H1 (cell line): ENCODE measurements at regions not wholly inside any gene's neighbourhood (a gene's known extent, or its start where the extent isn't known, plus 50 kb on each side); places are given as distances from the start of the nearest gene placed in this dataset.
A peak's percentile ranks its signal among the peaks of the same experiment; 100 is the strongest.

Source experiments
- CTCF ChIA-PET: fragments of 300-600 bp; sonication (Branson Sonifier 250); formaldehyde crosslinking; loops from one replicate; lab custom pipeline; 2021; ENCODE audit not compliant: partially characterized antibody; lab: Charles Lee
- POLR2A ChIA-PET: fragments of 300-600 bp; sonication (Branson Sonifier 250); formaldehyde crosslinking; loops from one replicate; lab custom pipeline; 2021; ENCODE audit warnings: inconsistent platforms; ENCODE audit not compliant: partially characterized antibody; lab: Charles Lee
- DNase-seq, 2 experiments: peaks; one replicate each; pipeline versions ENCODE4 v3.0.0 to v3.0.0-alpha.2; 2010 to 2022; ENCODE audit warnings: low spot score in 2 of 2, low read depth in 1 of 2, mixed read lengths in 1 of 2
- FAIRE-seq: peaks from 2 replicates; lab custom pipeline; 2011; peaks lifted over from hg19 to GRCh38; lab: Jason Lieb, UNC
- H2AFZ ChIP-seq: 2 replicates; pipeline ENCODE4 v1.8.1; 2012; ENCODE audit warnings: low read length, inconsistent platforms
- H2AK5ac ChIP-seq: 2 replicates; pipeline ENCODE4 v1.6.1; 2013; ENCODE audit warnings: low read depth, low read length
- H2BK120ac ChIP-seq: replicated peaks from 2 replicates; pipeline ENCODE3; 2013; ENCODE audit warnings: low read depth, low read length, inconsistent platforms
- H2BK12ac ChIP-seq: 2 replicates; pipeline ENCODE4 v1.6.1; 2013; ENCODE audit warnings: low read depth, low read length
- H2BK15ac ChIP-seq: 2 replicates; pipeline ENCODE4 v1.6.1; 2013; ENCODE audit warnings: low read length
- H2BK20ac ChIP-seq: 2 replicates; pipeline ENCODE4 v1.6.1; 2013; ENCODE audit warnings: low read length
- H2BK5ac ChIP-seq: 2 replicates; pipeline ENCODE4 v1.6.1; 2013; ENCODE audit warnings: low read depth, low read length
- H3K14ac ChIP-seq: 2 replicates; pipeline ENCODE4 v1.6.1; 2013; ENCODE audit warnings: inconsistent platforms; ENCODE audit not compliant: insufficient read length
- H3K18ac ChIP-seq: 2 replicates; pipeline ENCODE4 v1.6.1; 2013; ENCODE audit warnings: low read length; ENCODE audit errors: extremely low read depth
- H3K23ac ChIP-seq: 2 replicates; pipeline ENCODE4 v1.6.1; 2013; ENCODE audit warnings: inconsistent platforms; ENCODE audit not compliant: insufficient read length
- H3K23me2 ChIP-seq: 2 replicates; pipeline ENCODE4 v1.6.1; 2013; ENCODE audit warnings: low read depth, low read length
- H3K27ac ChIP-seq: 2 replicates; pipeline ENCODE4 v1.6.1; 2011; ENCODE audit warnings: low read depth, low read length, inconsistent platforms
- H3K27me3 ChIP-seq, 4 experiments: replicated peaks in 1 of 4; 1 replicate in 1 of 4; 2 replicates in 3 of 4; pipeline versions ENCODE4 v1.6.1 to v1.8.1; 2011 to 2013; ENCODE audit warnings: low read length in 3 of 4, mild to moderate bottlenecking in 3 of 4, inconsistent platforms in 2 of 4, mixed read lengths in 2 of 4, moderate library complexity in 1 of 4; ENCODE audit not compliant: control insufficient read depth in 3 of 4, insufficient read depth in 3 of 4; ENCODE audit errors: extremely low read depth in 1 of 4
- H3K36me3 ChIP-seq, 4 experiments: 2 replicates each; pipeline versions ENCODE4 v1.6.1 to v1.8.1; 2011 to 2013; ENCODE audit warnings: mild to moderate bottlenecking in 4 of 4, low read length in 3 of 4, moderate library complexity in 2 of 4, control low read depth in 1 of 4, inconsistent platforms in 1 of 4; ENCODE audit not compliant: insufficient read depth in 4 of 4, control insufficient read depth in 2 of 4
- H3K4ac ChIP-seq: replicated peaks from 2 replicates; pipeline ENCODE3; 2013; ENCODE audit warnings: low read length, low read depth, mixed read lengths, inconsistent platforms; ENCODE audit not compliant: insufficient read length
- H3K4me1 ChIP-seq, 4 experiments: replicated peaks in 1 of 4; 1 replicate in 1 of 4; 2 replicates in 3 of 4; pipeline versions ENCODE4 v1.6.1 to v1.8.1; 2011 to 2013; ENCODE audit warnings: low read length in 3 of 4, inconsistent platforms in 2 of 4, mixed read lengths in 1 of 4; ENCODE audit not compliant: insufficient read depth in 4 of 4, control insufficient read depth in 3 of 4
- H3K4me2 ChIP-seq, 2 experiments: 2 replicates each; pipeline versions ENCODE4 v1.6.1 to v1.8.1; 2011 to 2013; ENCODE audit warnings: low read depth in 2 of 2, low read length in 2 of 2, control low read depth in 1 of 2, inconsistent platforms in 1 of 2, mild to moderate bottlenecking in 1 of 2; ENCODE audit not compliant: insufficient read depth in 1 of 2
- H3K4me3 ChIP-seq, 4 experiments: fragments of 200-600, 300-600 bp in 1 of 4; sonication (generic), shearing (Covaris generic), sonication (Bioruptor Twin) in 1 of 4; 2 replicates each; pipeline versions ENCODE4 v1.5.1 to v1.8.1; 2011 to 2016; ENCODE audit warnings: low read length in 4 of 4, low read depth in 3 of 4, control low read depth in 2 of 4, inconsistent platforms in 2 of 4, mild to moderate bottlenecking in 2 of 4, mixed read lengths in 1 of 4, moderate library complexity in 1 of 4; ENCODE audit not compliant: insufficient read depth in 2 of 4; ENCODE audit errors: extremely low read depth in 1 of 4
- H3K56ac ChIP-seq: replicated peaks from 2 replicates; pipeline ENCODE3; 2013; ENCODE audit warnings: low read depth, mild to moderate bottlenecking, mixed read lengths, low read length, inconsistent platforms; ENCODE audit not compliant: insufficient read length
- H3K79me1 ChIP-seq: 2 replicates; pipeline ENCODE4 v1.6.1; 2013; ENCODE audit warnings: low read depth, low read length, control low read depth
- H3K79me2 ChIP-seq, 2 experiments: 2 replicates each; pipeline versions ENCODE4 v1.6.1 to v1.8.1; 2012 to 2013; ENCODE audit warnings: low read length in 2 of 2, mild to moderate bottlenecking in 2 of 2, inconsistent platforms in 1 of 2; ENCODE audit not compliant: insufficient read depth in 2 of 2, control insufficient read depth in 1 of 2
- H3K9ac ChIP-seq, 4 experiments: replicated peaks in 1 of 4; 1 replicate in 1 of 4; 2 replicates in 3 of 4; pipeline versions ENCODE4 v1.6.1 to v1.8.1; 2011 to 2013; ENCODE audit warnings: low read depth in 3 of 4, low read length in 3 of 4, control low read depth in 2 of 4, mild to moderate bottlenecking in 2 of 4, moderate library complexity in 2 of 4, inconsistent platforms in 1 of 4; ENCODE audit errors: extremely low read depth in 1 of 4
- H3K9me3 ChIP-seq, 2 experiments: 2 replicates each; pipeline versions ENCODE4 v1.6.1 to v1.8.1; 2012 to 2013; ENCODE audit warnings: mild to moderate bottlenecking in 2 of 2, moderate library complexity in 2 of 2, control low read depth in 1 of 2, inconsistent platforms in 1 of 2, low read depth in 1 of 2, low read length in 1 of 2, mixed read lengths in 1 of 2; ENCODE audit not compliant: insufficient read depth in 2 of 2
- H4K20me1 ChIP-seq, 2 experiments: replicated peaks in 1 of 2; 2 replicates each; pipeline versions ENCODE3 to v1.8.1; 2011 to 2013; ENCODE audit warnings: inconsistent platforms in 2 of 2, low read length in 2 of 2, mild to moderate bottlenecking in 1 of 2; ENCODE audit not compliant: insufficient read depth in 2 of 2, control insufficient read depth in 1 of 2
- H4K5ac ChIP-seq: 2 replicates; pipeline ENCODE4 v1.6.1; 2013; ENCODE audit warnings: low read length, low read depth, mixed read lengths, inconsistent platforms; ENCODE audit not compliant: insufficient read length
- H4K8ac ChIP-seq: 2 replicates; pipeline ENCODE4 v1.8.0; 2013; ENCODE audit warnings: mild to moderate bottlenecking, moderate library complexity, low read length, inconsistent platforms; ENCODE audit not compliant: insufficient read depth; ENCODE audit errors: extremely low read depth
- H4K91ac ChIP-seq: replicated peaks from 2 replicates; pipeline ENCODE3; 2013; ENCODE audit warnings: low read length, mixed read lengths, inconsistent platforms; ENCODE audit not compliant: insufficient read length
- BRCA1 ChIP-seq: IDR thresholded peaks from 2 replicates; pipeline ENCODE4 v1.6.1; 2012; ENCODE audit warnings: low read depth, low read length, improper control_type of control experiment
- CBX5 ChIP-seq: fragments of 300-800, 300-1000 bp; sonication (generic); IDR thresholded peaks from 2 replicates; pipeline ENCODE4 v1.7.1; 2016; ENCODE audit warnings: antibody characterized with exemption, low read length, low read depth
- CBX8 ChIP-seq: fragments of 300-800, 300-1000 bp; sonication (generic); IDR thresholded peaks from 2 replicates; pipeline ENCODE4 v1.7.1; 2016; ENCODE audit warnings: low read depth, low read length, borderline replicate concordance
- CREB1 ChIP-seq: IDR thresholded peaks from 2 replicates; pipeline ENCODE4 v1.6.1; 2012; ENCODE audit warnings: inconsistent platforms
- EGR1 ChIP-seq: IDR thresholded peaks from 2 replicates; pipeline ENCODE4 v1.6.1; 2011; ENCODE audit warnings: low read depth, low read length, borderline replicate concordance
- GABPA ChIP-seq: IDR thresholded peaks from 2 replicates; pipeline ENCODE4 v1.6.1; 2011; ENCODE audit warnings: mild to moderate bottlenecking, low read length, moderate library complexity, borderline replicate concordance; ENCODE audit not compliant: insufficient read depth
- JUN ChIP-seq: IDR thresholded peaks from 2 replicates; pipeline ENCODE4 v1.6.1; 2011; ENCODE audit warnings: low read depth, mild to moderate bottlenecking, improper control_type of control experiment, low read length
- MAFK ChIP-seq: IDR thresholded peaks from 2 replicates; pipeline ENCODE4 v1.6.1; 2012; ENCODE audit warnings: low read depth, mild to moderate bottlenecking, improper control_type of control experiment, low read length
- NRF1 ChIP-seq: IDR thresholded peaks from 2 replicates; pipeline ENCODE4 v1.6.1; 2011; ENCODE audit warnings: mild to moderate bottlenecking, low read depth, low read length, improper control_type of control experiment
- POLR2AphosphoS5 ChIP-seq: IDR thresholded peaks from 2 replicates; pipeline ENCODE4 v1.6.1; 2011; ENCODE audit warnings: low read depth, low read length
- POU5F1 ChIP-seq: IDR thresholded peaks from 2 replicates; pipeline ENCODE4 v1.6.1; 2011; ENCODE audit warnings: low read depth, mild to moderate bottlenecking, low read length, moderate library complexity
- SIRT6 ChIP-seq: IDR thresholded peaks from one replicate; pipeline ENCODE4 v1.7.1; 2012; ENCODE audit warnings: low read length, inconsistent platforms
- SP2 ChIP-seq: IDR thresholded peaks from 2 replicates; pipeline ENCODE4 v1.6.1; 2012; ENCODE audit warnings: mild to moderate bottlenecking, low read length, inconsistent platforms
- SUZ12 ChIP-seq: fragments of 200-600 bp; sonication (generic); IDR thresholded peaks from 2 replicates; pipeline ENCODE4 v1.6.1; 2012; ENCODE audit warnings: mild to moderate bottlenecking, inconsistent platforms, low read length, moderate library complexity, mixed read lengths
- WGBS, 2 experiments: shearing (Covaris generic) in 1 of 2; methylation state at CpG; one replicate each; pipeline versions ENCODE4 v1.1.6 to v1.1.7; 2013 to 2015; ENCODE audit warnings: low lambda C conversion rate in 2 of 2, mixed read lengths in 2 of 2, inconsistent platforms in 1 of 2, low coverage in 1 of 2, missing lambda C conversion rate in 1 of 2; ENCODE audit not compliant: insufficient replicate concordance in 2 of 2, insufficient coverage in 1 of 2, insufficient read length in 1 of 2; ENCODE audit errors: extremely low coverage in 1 of 2, missing lambda C conversion rate in 1 of 2; 5-methylcytosine and 5-hydroxymethylcytosine counted together

- H4K5ac ChIP-seq, result no peak overlapping the region
- no peaks in the 10 kb centered on the region for H3K9me3 ChIP-seq
- H3K4me1 ChIP-seq, result peaks cover 0 to 4% (median 1%) of the 10 kb centered on the region in 4 experiments; a peak in 2 of 7 replicates
- H3K4ac ChIP-seq, result no peak overlapping the region
- POLR2A ChIA-PET, result interaction anchor here (1.4 kb wide), 1 partner anchor 387 kb away, joined by 3 read pairs; no protein-coding TSS in a partner anchor
- H3K27ac ChIP-seq, result no peak overlapping the region
- no peak overlapping the region for H3K9ac ChIP-seq
- H3K23me2 ChIP-seq, result peaks cover 9% of the 10 kb centered on the region; the same call in 1 of the 2 replicates
- peak overlapping the region; percentile 96; the same call in 1 of the 2 replicates for H2AK5ac ChIP-seq
- peak overlapping the region; percentile 39; the same call in 1 of the 2 replicates for H2BK5ac ChIP-seq
- peak in 1 of 2 experiments; percentile 41 for DNase-seq
- peaks cover 0 to 10% of the 10 kb centered on the region in 2 experiments for H4K20me1 ChIP-seq
- no peak overlapping the region for H2BK120ac ChIP-seq
- no peak overlapping the region for H3K4me2 ChIP-seq
- H3K18ac ChIP-seq, result no peak overlapping the region
- H3K79me1 ChIP-seq, result no peaks in the 10 kb centered on the region
- H3K14ac ChIP-seq, result no peak overlapping the region
- WGBS, 2 experiments, result 84% methylated on average over 15 of the region's 15 CpGs; no CpG with 5 or more reads in 1 of the 2 experiments
- H4K91ac ChIP-seq, result peak overlapping the region; percentile 81
- CTCF ChIA-PET, result interaction anchor here (0.7 to 0.9 kb wide), 2 partner anchors 13 to 31 kb away, joined by 3 read pairs; no protein-coding TSS in a partner anchor
- H2BK12ac ChIP-seq, result peak overlapping the region; percentile 77; the same call in 1 of the 2 replicates
- peak overlapping the region; percentile 3; the same call in 1 of the 2 replicates for H4K8ac ChIP-seq
- H2BK20ac ChIP-seq, result no peak overlapping the region
- no peak overlapping the region for H3K4me3 ChIP-seq
- FAIRE-seq, result no peak
- no peak overlapping the region for H3K23ac ChIP-seq
- H3K27me3 ChIP-seq, result no peaks in the 10 kb centered on the region
- no peaks in the 10 kb centered on the region for H3K79me2 ChIP-seq
- H2BK15ac ChIP-seq, result no peak overlapping the region; the same call in 1 of the 2 replicates
- 0 out of 2 replicates have a peak overlapping the region, but pooled peaks have one; percentile 30 for H2AFZ ChIP-seq
- no peak overlapping the region for H3K56ac ChIP-seq
- H3K36me3 ChIP-seq, result no peaks in the 10 kb centered on the region
- TF ChIP-seq SIRT6 (no peak), BRCA1 (no peak), EGR1 (no peak), POLR2AphosphoS5 (no peak), MAFK (no peak), SP2 (no peak), CBX8 (no peak), GABPA (no peak), POU5F1 (no peak), NRF1 (no peak), JUN (no peak), CREB1 (no peak), SUZ12 (no peak), CBX5 (no peak)
Observed at GRCh38 chr1:29824511-29825273, 588.4 kb downstream of the PTPRU start.
